HTR-8/SVneo (cell line): ENCODE measurements at regions not wholly inside any gene's neighbourhood (a gene's known extent, or its start where the extent isn't known, plus 50 kb on each side); places are given as distances from the start of the nearest gene placed in this dataset.

Experiments
- DNase-seq: peaks from one replicate; pipeline ENCODE4 v3.0.0; 2011; ENCODE audit warnings: low spot score, mixed read lengths; ENCODE audit not compliant: insufficient read length
- FAIRE-seq: peaks from 2 replicates; lab custom pipeline; 2011; peaks lifted over from hg19 to GRCh38; lab: Jason Lieb, UNC

GRCh38 chr13:110097013-110097412 is 209.9 kb downstream of the COL4A1 start:
- no peak for DNase-seq
- FAIRE-seq, result no peak

GRCh38 chr13:110092831-110093247 is 214.1 kb downstream of the COL4A1 start:
- no peak for FAIRE-seq

DNA sequence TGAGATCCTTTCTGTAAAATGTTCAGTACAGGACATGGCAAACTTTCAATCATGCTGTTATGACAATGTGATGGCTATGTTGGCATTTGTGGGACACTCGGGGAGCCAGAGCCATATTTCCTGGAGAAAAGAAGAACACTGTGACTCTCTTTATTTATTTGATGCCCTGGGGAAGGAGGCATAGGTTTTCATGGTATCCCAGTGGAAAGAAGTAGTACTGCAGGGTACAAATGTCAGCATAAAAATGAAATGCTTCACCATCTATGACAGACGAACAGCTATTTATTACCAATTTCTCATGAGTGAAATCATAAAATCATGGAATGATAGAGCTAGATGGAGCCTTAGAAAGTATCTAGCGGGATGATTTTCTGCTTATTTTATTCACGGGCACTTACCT is 217.1 kb downstream of the COL4A1 start:
- no peak for FAIRE-seq

More at GRCh38 chr13:110092831-110093247, 214.1 kb downstream of the COL4A1 start:
- DNase-seq, result no peak

DNA sequence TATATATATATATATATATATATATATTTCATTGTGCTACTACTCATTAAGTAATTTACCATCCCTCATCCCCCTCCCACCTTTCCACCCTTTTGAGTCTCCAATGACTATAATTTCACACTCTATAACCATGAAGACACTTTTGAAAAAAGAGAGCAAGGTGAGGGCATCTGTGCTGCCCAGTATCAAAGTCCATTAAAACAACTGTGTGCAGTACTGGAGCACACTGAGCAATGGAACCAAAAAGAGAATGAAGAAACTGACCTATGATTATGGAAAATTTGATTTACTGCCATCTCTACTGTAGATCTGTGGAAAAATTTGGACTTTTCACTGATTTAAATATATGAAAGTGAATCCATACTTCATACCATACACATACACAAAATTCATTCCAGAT is 217.9 kb downstream of the COL4A1 start:
- FAIRE-seq (no peak), DNase-seq (no peak)

More for the DNA sequence above, 217.1 kb downstream of the COL4A1 start:
- DNase-seq, result no peak

DNA sequence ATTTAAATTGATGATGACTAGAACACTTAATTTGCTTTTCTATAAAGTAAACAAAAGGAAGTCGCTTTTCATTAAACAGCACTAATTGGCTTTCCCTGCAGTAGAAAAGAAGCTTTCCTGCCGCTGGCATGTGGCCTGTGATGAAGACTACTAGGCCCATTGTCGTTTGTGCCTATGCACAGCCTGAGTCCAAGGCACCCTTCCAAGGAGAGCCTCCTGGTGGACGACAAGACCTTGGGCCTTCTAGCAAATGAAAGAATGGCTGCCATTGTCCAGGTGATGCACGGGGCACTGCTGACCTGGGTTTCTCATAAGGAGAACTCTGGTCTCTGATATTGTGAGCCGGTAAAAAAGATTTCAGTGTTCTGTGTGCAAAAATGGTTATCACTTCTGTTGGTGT is 233.0 kb downstream of the COL4A1 start:
- DNase-seq, result no peak
- FAIRE-seq, result no peak

DNA sequence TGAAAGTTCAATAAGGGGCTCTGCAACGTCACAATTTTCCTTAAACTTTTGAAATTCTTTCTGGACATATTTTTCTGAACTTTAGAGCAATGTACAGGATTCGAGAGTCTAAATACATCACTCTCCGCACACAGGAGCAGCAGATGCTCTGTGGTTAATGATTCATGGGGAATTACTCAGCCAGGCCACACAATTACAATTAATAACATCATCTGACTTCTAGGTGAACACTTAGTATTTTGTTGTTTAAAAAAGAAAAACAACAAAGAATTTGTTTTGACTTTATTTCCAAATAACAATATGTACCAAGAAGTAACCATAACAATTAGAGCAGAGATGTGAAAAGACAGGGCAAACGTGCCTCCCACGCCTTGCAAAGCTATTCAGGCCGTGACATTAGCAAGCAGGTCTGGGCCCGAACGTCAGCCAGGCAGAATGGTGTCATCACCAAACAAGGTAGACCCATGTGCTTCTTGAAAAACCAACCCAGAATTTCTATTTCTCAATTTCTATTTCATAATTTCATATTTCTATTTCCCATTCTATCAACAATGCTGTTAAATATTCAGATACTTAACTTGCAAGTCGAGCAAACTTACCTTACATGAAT is 236.3 kb downstream of the COL4A1 start:
- no peak for FAIRE-seq

DNA sequence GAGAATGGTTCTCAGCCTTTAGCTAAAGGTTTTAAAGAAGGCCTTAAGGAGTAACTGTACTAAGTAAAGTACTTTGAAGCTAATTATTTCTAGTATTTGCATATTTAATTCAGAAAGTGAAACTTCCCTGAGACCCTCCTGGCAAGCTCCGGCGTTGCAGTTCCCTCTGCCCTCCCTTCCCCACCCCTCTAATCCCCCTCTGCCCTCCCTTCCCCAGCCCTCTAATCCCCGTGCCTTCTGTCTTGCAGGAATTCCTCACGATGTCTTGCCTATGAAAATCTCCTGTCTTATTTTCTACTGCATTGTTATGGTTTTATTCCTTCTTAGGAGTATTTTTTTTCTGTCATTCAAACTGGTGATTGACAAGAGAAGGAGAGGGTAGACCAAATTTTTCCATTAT is 236.9 kb downstream of the COL4A1 start:
- FAIRE-seq (no peak), DNase-seq (no peak)

More for the DNA sequence above, 236.3 kb downstream of the COL4A1 start:
- no peak for DNase-seq

- DNase-seq (no peak), FAIRE-seq (no peak)
Observed at GRCh38 chr13:110068176-110068473, 238.8 kb downstream of the COL4A1 start.

GRCh38 chr13:110067355-110068175 is 239.4 kb downstream of the COL4A1 start:
- DNase-seq (no peak), FAIRE-seq (no peak)

DNA sequence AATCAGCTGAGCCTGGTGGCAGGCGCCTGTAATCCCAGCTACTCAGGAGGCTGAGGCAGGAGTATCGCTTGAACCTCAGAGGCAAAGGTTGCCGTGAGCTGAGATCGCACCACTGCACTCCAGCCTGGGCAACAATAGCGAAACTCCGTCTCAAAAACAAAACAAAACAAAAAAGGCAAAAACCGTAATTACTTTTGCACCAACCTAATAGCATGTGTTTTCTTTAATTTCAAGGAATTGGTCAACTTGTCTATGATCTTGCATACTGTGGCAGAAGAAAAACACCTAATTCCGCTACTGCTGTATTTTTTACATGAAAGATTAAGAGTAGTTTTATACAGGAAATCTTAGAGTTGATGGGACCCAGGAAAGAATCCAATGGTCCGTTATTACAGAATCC is 241.2 kb downstream of the COL4A1 start:
- no peak for FAIRE-seq

GRCh38 chr13:110063490-110064421 is 243.2 kb downstream of the COL4A1 start:
- no peak for FAIRE-seq
- DNase-seq, result no peak

More for the DNA sequence above, 241.2 kb downstream of the COL4A1 start:
- no peak for DNase-seq

- DNase-seq, result no peak
- FAIRE-seq, result no peak
Observed at GRCh38 chr13:110062777-110063442, 244.0 kb downstream of the COL4A1 start.

GRCh38 chr13:110062077-110062776 is 244.7 kb downstream of the COL4A1 start:
- no peak for FAIRE-seq
- no peak for DNase-seq

GRCh38 chr13:110061270-110061669 is 245.7 kb downstream of the COL4A1 start:
- FAIRE-seq (no peak), DNase-seq (no peak)

GRCh38 chr13:110057052-110057451 is 249.9 kb downstream of the COL4A1 start:
- FAIRE-seq, result no peak
- DNase-seq, result no peak

DNA sequence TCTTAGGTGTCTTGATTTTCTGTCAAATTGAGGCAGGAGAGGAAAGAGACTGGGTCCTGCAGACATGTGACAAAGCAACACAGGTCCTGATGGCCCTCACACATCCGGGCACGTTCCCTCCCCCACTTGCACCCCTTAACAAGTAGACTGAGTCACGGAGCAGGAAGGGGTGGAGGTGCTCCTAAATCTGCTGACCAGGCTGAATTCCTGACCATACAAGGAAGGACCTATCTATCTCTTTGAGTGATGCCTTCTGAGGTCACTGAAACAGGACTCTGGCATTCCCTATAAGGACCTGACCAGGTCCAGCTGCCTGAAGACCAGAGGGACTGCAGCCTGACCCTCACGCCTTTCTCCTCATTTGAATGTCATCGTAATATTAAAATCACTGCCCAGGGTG is 250.3 kb downstream of the COL4A1 start:
- no peak for FAIRE-seq
- no peak for DNase-seq

- FAIRE-seq (no peak), DNase-seq (no peak)
Observed at GRCh38 chr13:110055089-110055488, 251.9 kb downstream of the COL4A1 start.

DNA sequence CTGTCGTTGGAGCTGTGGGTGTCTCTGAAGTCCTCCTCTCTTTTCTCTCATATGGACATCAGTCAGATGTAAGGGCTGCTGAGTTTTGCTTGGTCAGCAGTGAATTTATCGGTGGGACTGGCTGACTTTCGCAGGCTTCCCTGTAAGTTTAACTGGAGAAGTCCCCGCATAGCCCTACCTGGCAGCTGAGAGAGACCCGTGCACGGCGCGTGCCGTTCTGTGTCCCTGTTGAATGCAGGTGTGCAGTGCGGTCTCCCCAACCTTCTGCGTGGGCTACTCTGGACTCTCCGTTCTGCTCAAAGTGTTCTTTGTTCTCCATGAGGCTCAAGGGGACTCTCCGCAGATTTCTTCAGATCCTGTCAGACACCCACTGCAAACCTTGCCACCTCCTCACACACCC is 252.9 kb downstream of the COL4A1 start:
- FAIRE-seq (no peak), DNase-seq (no peak)

- FAIRE-seq (no peak), DNase-seq (no peak)
Observed at GRCh38 chr13:110047496-110047895, 259.5 kb downstream of the COL4A1 start.

- FAIRE-seq, result no peak
- DNase-seq, result no peak
Observed at GRCh38 chr13:110046811-110047210, 260.1 kb downstream of the COL4A1 start.
